NCI-H226 (cell line): ENCODE measurements at regions not wholly inside any gene's neighbourhood (a gene's known extent, or its start where the extent isn't known, plus 50 kb on each side); places are given as distances from the start of the nearest gene placed in this dataset.
"Not testable (repeated sequence)": the region's sequence is repeated elsewhere in the genome, so short reads cannot be mapped to it uniquely, and the experiment has no call there.

Experiments used
- DNase-seq: peaks from one replicate; pipeline ENCODE4 v3.0.0-alpha.2; 2015

DNA sequence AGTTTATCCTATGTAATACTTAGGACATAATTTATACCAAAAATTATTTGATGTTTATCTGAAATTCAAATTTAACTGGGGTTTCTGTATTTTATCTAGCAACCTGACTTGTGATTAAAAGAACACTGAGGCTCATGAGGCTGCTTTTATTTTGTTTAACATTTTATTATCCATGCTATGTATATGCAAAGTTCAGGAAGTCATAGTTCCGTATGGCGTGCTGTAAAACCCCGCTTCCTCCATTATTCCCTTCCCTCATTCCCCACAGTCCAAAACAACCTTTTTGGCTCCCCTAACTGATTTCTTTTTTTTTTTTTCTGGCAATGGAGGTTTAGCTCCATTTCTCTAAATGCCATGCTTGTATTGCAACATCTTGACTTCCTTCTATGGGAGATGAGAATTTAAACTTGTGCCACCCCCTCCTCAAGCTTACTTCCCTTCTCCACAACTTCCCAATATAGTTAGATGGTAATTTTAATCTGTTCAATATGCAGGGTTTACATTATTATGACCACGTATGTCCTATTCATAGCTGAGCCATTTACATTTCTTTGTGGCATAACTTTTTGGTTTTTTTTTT lies 138.0 kb upstream of the DNAH14 start:
- DNase-seq: no peak

DNA sequence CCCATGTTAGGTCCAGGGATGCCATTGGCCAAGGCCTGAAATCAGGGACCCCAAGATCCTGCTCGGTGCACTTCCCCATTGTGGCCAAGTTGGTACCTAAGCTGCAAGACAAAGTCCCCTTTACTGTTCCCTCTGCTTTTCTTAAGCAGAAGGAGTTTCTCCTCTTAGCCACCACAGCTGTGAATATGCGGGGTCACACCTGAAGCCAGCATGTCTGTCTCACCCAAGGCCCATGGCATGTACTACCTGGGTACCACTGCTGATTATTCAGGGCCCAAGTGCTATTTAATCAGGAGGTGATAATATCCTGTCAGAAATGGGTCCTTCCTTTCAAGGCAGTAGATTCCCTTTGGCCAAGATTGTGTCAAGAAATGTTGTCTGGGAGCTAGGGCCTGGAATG lies 133.9 kb upstream of the DNAH14 start:
- DNase-seq: no peak

DNA sequence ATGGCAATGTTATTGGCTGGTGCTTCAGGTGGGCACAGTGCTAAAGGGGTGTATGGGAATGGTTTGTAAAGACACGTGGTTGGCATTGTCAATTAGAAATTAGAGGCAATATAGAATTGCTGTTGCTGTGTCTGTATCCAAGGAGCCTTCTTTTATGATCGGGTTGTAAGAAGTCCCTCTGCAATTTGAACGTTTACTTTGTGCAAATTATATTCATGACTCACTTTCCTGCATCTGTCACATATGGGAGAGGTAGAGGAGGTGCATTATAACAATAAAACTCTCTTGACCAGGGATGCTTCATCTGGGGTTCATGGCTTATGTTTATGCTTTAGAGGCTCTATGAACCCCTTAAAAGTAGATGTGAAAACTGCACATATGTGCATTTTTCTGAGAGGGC lies 130.4 kb upstream of the DNAH14 start:
- no peak for DNase-seq

DNA sequence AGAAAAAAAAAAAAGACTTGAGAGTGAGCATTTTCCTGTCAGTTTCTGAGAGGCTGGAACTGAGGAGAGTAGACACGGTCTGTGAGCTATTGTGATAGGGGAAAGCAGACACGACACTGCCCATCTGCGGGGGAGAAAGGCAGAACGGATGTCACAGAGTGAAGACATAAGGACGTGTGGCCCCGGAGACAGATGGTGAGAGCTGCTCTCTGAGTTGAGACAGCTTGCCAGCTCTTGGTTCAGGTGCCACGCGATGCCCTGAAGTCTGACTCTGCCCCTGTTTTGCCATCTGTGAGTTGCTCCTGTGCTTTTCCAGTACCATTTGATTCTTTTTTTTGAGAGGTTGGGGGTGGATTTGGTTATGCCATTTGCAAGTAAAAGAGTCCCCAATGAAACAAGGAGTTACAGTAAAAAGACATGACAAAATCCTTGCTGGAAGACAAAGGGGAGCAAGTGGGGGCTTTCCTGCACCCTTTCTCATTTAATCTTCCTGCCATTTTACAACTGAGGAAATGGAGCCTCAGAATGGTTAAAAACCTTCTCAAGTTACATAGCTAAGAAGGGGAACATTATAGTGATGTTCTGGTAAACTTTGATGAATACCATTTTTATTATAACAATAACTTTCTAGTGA lies 128.9 kb upstream of the DNAH14 start:
- DNase-seq: no peak

DNA sequence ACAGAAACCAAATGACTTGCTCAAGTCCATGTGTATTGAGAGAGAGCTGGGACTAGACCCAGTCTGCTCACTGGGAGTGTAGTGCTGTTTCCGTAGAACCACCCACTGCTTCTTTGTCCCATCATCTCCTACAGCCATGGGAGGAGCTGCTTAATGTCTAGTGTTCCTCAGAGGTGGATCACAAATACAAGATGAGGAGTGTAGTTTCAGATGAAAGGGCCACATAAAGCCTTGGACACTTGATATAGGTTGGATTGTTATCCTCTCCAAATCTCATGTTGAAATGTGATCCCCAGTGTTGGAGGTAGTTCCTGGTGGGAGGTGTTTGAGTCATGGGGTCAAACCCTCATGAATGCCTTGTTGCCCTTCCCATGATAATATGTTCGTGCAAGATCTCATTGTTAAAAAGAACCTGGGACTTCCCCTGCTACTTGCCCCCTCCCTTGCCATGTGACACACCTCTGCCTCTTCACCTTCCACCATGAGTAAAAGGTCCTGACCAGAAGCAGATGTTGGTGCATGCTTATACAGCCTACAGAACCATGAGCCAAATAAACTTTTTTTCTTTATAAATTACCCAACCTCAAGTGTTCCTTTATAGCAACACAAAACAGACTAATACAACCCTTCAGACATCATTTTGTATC lies 127.5 kb upstream of the DNAH14 start:
- no peak for DNase-seq

DNA sequence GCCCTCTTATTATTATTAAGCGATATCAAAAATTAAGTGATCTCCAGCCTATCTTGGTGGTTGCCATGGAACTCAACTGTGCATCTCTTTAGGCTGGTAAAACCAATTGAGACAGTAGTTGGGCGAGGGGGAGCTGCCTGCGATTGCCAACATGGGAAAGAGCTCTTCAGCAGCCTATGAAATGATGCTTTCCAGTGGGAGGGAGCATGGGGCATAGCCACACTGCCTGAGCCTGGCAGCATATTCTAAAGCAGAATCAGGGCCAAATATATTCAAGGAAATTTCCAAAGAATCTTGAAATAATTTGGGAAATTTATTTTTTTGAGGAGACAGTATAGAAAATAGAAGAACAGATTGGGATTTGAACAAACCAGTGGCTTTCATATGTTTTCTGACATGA lies 126.9 kb upstream of the DNAH14 start:
- DNase-seq: no peak

DNA sequence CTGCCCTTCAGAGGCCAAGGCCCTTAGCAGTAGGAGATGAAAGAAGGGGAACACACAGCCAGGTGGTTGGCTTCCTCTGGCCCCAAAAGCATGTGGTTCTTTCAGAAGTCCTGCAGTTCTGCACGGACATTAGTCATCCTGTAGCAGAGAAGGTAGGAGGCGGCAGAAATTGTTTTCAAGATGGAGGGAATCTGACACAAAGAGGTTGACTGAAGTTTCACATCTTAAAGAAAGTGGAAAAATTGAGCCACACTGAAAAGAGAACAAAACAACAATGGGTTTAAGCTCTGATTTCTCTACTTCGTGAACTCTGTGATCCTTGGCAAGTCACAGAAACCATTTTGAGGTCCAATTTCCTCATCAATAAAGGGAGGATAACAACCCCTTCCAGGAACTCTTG lies 125.3 kb upstream of the DNAH14 start:
- DNase-seq: no peak

DNA sequence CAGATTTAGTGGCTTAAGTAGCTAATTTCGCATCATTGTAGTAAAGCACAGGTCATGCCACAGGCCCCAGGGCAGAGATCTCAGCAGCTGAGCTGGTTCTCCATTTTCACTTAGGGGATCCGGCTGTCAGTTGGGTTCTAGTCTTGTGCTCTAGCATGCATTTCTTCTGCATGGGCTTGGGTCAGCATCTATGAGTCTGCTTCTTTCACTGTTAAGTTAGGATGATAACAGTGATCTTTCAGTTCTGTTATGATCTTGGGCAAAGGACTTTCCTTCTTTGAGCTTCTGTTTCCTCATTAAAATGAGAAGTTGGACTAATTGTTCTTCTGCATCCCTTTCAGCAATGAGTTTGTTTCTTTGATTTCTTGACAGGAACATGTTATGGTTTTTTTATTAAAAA lies 123.6 kb upstream of the DNAH14 start:
- DNase-seq: no peak

DNA sequence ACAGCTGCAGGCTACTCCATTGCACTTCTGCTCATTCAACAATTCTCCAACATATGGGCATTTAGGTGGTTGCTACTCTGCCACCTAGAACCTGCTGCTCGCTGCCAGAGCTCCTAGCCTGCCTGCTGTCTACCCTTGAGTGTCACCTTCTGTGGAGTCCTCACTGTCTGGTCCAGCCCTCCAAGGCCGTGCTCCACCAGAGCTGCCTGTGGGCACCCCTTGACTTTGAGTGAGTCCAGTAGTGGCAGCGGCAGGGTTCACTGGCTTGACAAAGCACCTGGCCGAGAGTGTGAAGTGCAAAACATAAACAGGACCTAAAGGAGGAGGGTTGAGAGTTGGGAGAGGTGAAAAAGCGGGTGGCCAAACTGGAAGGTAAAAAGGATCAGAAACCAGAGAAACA lies 120.3 kb upstream of the DNAH14 start:
- no peak for DNase-seq

DNA sequence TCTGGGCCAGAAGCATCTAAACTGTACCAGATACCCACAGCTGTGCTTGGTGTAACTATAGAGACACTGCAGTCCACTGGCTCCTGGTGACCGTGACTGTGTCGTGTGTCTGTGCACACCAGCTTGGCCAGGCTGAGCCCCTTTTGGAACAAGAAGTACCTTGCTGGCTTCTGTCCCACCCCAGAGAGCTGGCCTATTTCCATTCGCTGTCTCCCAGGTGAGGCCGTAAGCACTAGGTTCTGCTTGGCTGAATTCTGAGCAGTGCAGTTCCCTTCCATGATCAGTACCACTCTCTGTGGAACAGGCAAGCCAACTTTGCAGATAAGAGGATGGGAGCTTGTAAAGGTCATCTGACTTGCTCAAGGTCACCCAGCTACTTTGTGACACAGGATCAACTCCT lies 119.9 kb upstream of the DNAH14 start:
- DNase-seq: no peak

DNA sequence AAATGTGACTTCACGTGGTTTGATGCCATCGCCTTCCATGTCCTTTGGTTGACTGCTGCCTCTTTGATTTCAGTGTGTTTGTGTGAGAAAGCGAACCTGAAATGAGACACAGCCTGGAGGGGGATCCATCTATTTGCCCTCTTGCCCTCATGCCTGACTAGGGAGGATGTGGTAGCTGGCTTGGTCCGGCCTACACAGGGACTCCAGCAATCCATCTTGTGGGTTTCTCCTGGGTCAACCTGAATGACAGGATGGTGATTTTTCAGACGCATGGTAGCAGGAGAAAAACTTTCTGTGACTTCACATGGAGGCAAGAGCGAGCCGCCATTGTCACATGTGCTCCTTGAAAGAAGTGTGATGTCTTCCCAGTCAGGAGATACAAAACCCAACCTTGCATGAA lies 117.9 kb upstream of the DNAH14 start:
- DNase-seq: no peak

DNA sequence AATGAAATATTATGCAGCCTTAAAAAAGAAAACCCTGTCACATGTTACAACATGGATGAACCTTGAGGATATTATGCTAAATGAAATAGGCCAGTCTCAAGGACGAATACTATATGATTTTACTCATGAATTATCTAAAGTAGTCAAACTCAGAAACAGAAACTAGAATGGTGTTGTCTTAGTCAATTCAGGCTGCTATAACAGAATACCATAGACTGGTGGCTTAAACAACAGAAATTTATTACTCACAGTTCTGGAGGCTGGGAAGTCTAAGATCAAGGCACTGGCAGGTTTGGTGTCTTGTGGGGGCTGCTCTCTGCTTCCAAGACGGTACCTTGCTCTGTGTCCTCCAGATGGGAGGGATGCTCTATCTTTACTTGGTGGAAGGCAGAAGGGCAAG lies 113.8 kb upstream of the DNAH14 start:
- no peak for DNase-seq

DNA sequence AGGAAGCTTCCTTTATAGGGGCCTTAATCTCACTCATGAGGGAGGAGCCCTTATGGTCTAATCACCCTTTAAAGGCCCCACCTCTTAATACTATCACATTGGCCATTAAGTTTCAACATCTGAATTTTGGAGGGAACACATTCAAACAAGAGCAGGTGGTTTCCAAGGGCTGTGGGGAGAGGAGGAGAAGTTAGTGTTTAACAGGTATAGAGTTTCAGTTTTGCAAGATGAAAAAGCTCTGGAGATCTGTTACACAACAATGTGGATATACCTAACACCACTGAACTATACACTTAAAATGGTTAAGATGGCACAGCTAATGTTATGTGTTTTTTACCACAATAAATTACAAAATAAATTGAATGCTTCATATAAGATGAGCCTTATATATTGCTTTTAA lies 113.4 kb upstream of the DNAH14 start:
- no peak for DNase-seq

DNA sequence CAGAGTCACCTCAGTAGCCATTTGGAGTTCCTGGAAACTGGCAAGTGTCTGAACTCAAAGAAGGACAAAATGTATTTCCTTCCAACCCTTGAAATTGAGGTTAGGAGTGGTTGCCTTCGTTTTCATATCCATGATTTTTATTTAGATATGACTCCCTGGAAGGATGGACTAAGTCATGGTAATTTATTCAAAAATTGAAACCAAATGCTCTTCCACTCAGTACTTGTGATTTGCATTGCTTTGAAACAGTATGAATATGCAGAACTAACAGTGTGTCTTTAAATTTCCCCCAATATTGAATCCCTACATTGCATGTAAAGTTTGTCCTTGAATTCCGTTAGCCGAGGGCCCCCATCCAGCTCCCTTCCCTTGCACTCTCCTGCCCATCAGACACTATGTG lies 112.1 kb upstream of the DNAH14 start:
- no peak for DNase-seq

DNA sequence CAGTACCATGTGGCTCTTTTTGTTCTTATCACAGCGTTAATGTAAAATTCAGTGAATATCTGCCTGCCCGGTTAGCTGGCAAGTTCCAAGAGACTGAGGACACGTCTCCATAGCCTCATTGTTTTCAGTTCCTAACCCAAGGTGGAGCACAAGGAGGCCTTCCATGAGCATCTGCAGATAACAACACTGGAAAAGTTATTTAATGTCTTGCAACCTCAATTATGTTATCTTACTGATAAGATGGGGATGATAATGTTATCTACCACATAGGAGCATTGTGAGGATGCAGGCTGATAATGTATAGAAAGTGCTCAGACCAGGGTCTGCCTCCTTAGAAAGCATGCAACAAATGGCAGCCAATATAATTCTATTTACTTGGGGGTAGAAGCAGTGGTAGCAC lies 109.6 kb upstream of the DNAH14 start:
- DNase-seq: no peak

DNA sequence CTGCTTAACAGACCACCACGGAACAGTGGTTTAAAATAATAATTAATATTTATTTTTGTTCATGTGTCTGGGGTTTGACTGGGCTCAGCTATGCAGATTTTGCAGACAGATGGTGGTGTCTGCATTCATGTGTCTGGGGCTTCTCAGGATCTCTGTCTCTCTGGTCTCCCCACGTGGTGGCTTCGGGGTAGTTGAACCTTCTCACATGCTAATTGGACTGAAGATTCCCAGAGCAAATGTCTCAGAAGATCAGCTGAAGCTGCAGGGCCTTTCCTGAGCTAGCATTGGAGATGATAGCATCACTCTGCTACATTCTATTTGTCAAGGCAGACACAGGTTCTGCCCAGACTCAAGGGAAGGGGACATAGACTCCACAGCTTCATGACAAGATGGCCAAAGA lies 109.1 kb upstream of the DNAH14 start:
- no peak for DNase-seq

DNA sequence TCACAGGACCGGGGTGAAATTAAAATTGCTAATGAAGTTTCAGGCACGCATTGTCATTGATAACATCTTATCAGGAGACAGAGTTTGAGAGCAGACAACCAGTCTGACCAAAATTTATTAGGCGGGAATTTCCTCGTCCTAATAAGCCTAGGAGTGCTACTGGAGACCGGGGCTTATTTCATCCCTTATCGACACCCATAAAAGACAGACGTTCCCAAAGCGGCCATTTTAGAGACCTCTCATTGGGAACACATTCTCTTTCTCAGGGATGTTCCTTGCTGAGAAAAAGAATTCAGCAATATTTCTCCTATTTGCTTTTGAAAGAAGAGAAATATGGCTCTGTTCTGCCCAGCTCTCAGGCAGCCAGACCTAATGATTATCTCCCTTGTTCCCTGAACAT lies 107.7 kb upstream of the DNAH14 start:
- not testable (repeated sequence) for DNase-seq

DNA sequence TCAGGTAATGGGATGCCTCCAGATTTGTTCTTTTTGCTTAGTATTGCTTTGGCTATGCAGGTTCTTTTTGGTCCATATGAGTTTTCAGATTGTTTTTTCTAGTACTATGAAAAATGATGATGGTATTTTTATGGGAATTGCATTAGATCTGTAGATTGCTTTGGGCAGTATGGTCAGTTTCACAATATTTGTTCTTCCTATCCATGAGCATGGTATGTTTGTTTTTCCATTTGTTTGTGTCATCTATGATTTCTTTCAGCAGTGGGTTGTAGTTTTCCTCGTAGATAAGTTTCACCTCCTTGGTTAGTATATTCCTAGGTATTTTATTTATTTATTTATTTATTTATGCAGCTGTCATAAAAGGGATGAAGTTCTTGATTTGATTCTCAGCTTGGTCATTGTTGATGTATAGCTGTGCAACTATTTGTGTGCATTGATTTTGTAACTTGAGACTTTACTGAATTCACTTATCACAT lies 103.9 kb upstream of the DNAH14 start:
- no peak for DNase-seq

DNA sequence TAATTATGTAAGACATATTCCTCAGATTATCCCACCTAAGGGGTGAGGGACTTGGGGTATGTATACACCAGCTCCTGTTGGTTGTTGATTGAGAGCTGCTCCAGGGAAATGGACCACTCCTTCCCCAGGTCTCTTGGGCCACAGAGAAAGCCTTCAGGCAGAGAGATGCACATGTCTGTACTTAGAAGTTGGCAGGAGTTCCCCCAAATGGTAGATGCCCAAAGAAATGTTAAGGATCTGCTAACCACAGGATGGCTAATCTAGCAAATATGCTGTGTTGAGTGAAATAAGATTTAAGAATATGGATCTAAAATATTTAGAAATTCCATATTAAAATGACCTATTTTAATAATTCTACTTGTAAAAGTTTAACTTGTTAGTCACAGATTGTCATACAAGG lies 100.8 kb upstream of the DNAH14 start:
- no peak for DNase-seq

DNA sequence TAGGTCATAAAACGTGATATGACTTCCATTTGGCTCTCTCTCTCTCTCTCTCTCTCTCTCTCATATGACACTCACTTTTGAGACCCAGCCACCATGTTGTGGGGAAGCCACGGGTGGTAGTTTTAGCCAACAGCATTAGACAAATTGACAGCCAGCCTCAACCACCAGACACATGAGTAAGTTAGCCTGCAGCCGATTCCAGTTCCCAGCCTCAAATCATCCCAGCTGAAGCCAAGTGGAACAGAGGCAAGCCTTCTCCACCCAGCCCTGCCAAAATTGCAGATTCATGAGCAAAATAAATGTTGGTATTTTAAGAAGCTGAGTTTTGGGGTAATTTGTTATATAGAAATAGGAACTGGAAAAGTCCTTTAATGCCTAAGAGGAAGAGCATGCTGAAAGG lies 98.0 kb upstream of the DNAH14 start:
- DNase-seq: no peak

DNA sequence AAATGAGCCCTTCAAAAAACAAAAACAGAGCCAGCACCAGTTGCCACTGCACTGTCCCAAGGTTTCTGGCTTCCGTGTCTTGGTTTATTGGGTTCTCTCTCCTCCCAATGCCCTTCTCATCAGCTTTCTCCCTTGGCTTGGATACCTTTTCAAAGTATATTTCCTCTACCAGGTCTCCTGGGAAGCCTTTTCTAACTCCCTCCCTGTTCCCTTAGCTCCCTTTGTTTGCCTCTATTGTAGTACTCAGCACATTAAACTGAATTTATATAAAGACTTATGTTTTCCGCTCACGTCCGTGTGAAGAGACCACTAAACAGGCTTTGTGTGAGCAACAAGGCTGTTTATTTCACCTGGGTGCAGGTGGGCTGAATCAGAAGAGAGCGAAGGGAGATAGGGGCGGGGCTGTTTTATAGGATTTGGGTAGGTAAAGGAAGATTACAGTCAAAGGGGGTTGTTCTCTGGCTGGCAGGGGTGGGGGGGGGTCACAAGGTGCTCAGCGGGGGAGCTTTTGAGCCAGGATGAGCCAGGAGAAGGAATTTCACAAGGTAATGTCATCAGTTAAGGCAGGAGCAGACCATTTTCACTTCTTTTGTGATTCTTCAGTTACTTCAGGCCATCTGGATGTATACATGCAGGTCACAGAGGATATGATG lies 89.7 kb upstream of the DNAH14 start:
- DNase-seq: not testable (repeated sequence)

DNA sequence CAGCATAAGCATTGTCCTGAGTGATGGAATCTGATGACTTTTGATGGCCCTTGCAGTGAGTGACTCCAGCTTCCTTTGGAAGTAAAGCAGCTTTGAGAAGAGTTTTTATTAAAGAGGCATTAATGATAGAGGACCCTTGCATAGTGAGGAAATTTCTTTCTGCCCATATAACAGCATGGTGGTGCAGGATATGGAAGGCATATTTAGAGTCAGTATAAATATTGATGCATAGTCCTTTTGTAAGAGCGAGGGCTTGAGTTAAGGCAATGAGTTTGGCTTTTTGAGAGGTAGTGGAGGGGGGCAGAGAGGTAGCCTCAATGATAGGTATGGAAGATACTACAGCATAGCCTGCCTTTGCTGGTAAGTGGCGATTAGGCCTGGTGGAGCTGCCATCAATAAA lies 87.7 kb upstream of the DNAH14 start:
- not testable (repeated sequence) for DNase-seq

DNA sequence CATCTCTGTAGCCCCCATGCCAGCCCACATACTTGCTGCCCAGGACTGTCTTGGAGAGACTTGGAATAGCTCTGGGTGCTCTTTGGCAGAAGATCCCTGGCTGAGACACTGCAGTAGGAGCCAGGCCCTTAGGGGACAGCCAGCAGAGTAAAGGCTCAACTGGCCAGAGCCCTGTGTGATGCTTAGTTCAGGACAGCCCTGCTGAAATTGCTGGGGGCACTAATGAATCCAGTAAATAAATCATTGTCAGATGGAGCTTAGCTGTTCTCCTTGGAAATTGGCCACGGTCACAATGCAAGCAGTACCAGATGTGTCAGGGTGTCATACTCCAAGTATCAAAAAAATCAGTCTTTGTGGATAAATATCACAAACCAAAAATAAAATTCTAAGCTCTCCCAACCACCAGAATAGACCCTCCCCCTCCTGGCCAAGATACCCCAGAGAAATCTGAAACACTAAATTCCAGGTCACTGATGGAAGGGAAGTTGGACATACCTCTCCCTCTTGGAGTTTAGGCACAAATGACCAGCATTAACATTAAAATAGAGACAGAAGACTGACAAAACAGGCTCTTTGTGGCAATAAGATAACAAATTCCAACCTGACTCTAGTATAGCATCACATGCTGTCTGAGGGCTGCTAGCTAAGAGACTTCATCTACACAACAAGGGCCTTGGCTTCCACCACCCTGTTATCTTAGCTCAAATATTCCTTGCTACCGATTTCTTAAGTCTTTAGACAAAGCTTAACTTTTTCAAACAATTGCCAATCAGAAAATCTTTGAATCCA lies 83.2 kb upstream of the DNAH14 start:
- DNase-seq: no peak
